ENCODE measurements at regions not wholly inside any gene's neighbourhood (a gene's known extent, or its start where the extent isn't known, plus 50 kb on each side); places are given as distances from the start of the nearest gene placed in this dataset.

- WGBS, 2 donors = 86 to 94% methylated on average over 4 of the region's 4 CpGs
- TF ChIP-seq POLR2A (IDR thresholded peaks at IDR 0.05) (no peak), CTCF (IDR thresholded peaks at IDR 0.05) (no peak)
- Histone ChIP-seq H3K9me3 (no peaks in the 10 kb centered on the region), H3K27ac (no peak overlapping the region), H3K27me3 (no peaks in the 10 kb centered on the region), H3K4me3 (no peak overlapping the region), H3K36me3 (ENCODE audit: low read depth, missing control alignments) (no peaks in the 10 kb centered on the region), H3K4me1 (peaks cover 10% of the 10 kb centered on the region)
- intact Hi-C loops (cut with DNase I; ENCODE audit: low total_unique reads) = no loop called here
- no peak for DNase-seq
Observed at GRCh38 chr11:32316858-32317642, 118.3 kb downstream of the WT1 start.

GRCh38 chr11:32317643-32318042 is 117.7 kb downstream of the WT1 start:
- intact Hi-C loops (cut with DNase I; ENCODE audit: low total_unique reads) = no loop called here
- H3K4me1 ChIP-seq = peaks cover 6% of the 10 kb centered on the region
- 83 to 91% methylated on average over 1 of the region's 1 CpG for WGBS, 2 donors

GRCh38 chr11:32318071-32319055 is 117.0 kb downstream of the WT1 start:
- intact Hi-C loops (cut with DNase I; ENCODE audit: low total_unique reads) = no loop called here
- Histone ChIP-seq H3K36me3 (ENCODE audit: low read depth, missing control alignments) (no peaks in the 10 kb centered on the region), H3K27me3 (no peaks in the 10 kb centered on the region), H3K27ac (no peak overlapping the region), H3K9me3 (no peaks in the 10 kb centered on the region), H3K4me3 (no peak overlapping the region), H3K4me1 (peaks cover under 1% of the 10 kb centered on the region)
- no peak for TF ChIP-seq POLR2A (IDR thresholded peaks at IDR 0.05)
- TF ChIP-seq CTCF (IDR thresholded peaks at IDR 0.05) = no peak
- no peak for DNase-seq
- WGBS, 2 donors = 87 to 92% methylated on average over 5 of the region's 5 CpGs

More at GRCh38 chr11:32317643-32318042, 117.7 kb downstream of the WT1 start:
- TF ChIP-seq POLR2A (IDR thresholded peaks at IDR 0.05) (no peak), CTCF (IDR thresholded peaks at IDR 0.05) (no peak)
- Histone ChIP-seq H3K36me3 (ENCODE audit: low read depth, missing control alignments) (no peaks in the 10 kb centered on the region), H3K27ac (no peak overlapping the region), H3K4me3 (no peak overlapping the region), H3K27me3 (no peaks in the 10 kb centered on the region), H3K9me3 (no peaks in the 10 kb centered on the region)
- DNase-seq = no peak

- no peak for TF ChIP-seq CTCF (IDR thresholded peaks at IDR 0.05)
- TF ChIP-seq POLR2A (IDR thresholded peaks at IDR 0.05) = no peak
- DNase-seq = no peak
- no peaks in the 10 kb centered on the region for H3K27me3 ChIP-seq
- no peak overlapping the region for H3K4me3 ChIP-seq
- H3K27ac ChIP-seq = no peak overlapping the region
- no peaks in the 10 kb centered on the region for H3K36me3 ChIP-seq (ENCODE audit: low read depth, missing control alignments)
- H3K4me1 ChIP-seq = no peaks in the 10 kb centered on the region
- no peaks in the 10 kb centered on the region for H3K9me3 ChIP-seq
- intact Hi-C loops (cut with DNase I; ENCODE audit: low total_unique reads) = loop anchor here (10.0 kb wide), 1 partner anchor 471 kb away; the partner anchor contains the start of gene CCDC73
- 17 to 22% methylated on average over 3 of the region's 3 CpGs for WGBS, 2 donors
Observed at GRCh38 chr11:32323814-32324130, 111.6 kb downstream of the WT1 start.

Data from testis (tissue), 2 donors.